Epidermal melanocyte (primary cell): ENCODE measurements at regions not wholly inside any gene's neighbourhood (a gene's known extent, or its start where the extent isn't known, plus 50 kb on each side); places are given as distances from the start of the nearest gene placed in this dataset.
A peak's percentile ranks its signal among the peaks of the same experiment; 100 is the strongest.

ENCODE experiments used
- DNase-seq: peaks from one replicate; pipeline ENCODE4 v3.0.0; 2011; ENCODE audit warnings: low spot score; ENCODE audit not compliant: insufficient read length

DNA sequence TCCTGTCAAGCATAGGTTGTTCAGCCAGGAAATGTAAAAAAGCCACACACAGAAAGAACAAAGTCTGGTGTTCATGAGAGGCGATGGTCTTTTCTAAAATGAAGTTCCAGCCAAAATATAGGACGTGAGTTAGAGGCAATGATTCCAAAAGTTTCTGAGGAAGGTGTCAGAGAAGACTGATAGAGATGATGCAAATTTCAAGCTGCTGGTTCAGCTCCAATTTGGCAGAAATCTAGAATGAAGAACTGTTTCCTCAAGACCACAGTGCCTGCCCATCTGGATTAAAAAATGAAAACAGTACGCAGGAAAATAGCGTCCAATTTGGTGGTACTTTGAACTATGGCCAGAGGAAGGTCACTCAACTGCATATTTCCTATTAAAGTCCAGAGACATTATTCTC lies 672.9 kb downstream of the SQOR start:
- no peak for DNase-seq

- no peak for DNase-seq
Measured at GRCh38 chr15:46309914-46310313, 675.1 kb downstream of the SQOR start.

DNA sequence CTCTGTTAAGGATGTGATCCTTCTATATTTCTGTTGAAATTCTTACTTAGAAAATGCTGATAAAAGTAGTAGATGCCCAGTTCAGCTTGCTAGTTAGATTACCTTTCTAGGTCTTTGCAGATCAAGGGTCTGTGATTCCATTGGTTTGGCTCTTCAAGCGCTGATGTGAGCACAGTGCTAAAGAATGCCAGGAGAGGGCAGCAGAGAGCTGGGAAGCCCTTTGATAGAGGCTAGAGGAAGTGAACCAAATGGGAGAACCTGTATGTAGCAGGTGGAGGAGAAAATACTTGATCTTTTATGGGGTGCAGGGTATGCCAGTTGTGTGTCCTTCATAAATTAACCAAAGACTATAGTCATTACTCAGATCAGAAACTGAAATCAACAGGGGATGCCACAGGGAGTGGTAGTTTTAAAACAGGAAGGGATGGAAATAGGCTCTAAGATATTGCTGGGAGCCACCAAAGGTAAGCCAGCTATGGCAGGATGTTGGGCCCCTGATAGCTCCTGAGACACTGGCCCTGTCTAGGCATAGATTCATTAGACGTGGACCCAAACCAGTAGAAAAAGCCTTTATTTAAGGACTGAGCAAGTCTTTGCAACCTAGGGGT lies 677.4 kb downstream of the SQOR start:
- no peak for DNase-seq

GRCh38 chr15:46315434-46315833 lies 680.6 kb downstream of the SQOR start:
- DNase-seq, result no peak

- no peak for DNase-seq
Measured at GRCh38 chr15:46316024-46316423, 681.2 kb downstream of the SQOR start.

- no peak for DNase-seq
Measured at GRCh38 chr15:46317029-46317428, 682.2 kb downstream of the SQOR start.

DNA sequence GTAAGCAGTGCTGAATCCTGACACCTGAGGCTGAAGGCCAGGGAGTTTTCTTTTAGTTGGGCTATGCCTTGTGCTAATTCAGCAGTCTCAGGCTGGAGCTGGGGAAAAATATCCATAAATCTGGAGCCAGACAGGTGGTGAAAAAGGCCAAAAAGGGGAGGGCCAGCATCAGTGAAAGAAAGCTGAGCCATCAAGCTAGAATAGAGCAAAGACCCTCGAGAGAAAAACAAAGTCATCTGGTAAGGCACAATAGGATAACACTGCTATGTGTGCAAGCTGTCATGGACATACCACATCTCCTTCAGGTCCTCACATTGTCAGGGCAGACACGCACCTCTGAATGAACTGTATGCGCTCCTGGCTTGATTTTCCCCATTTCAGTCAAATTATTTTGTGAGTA lies 687.9 kb downstream of the SQOR start:
- no peak for DNase-seq

GRCh38 chr15:46326173-46326572 lies 691.3 kb downstream of the SQOR start:
- no peak for DNase-seq

- no peak for DNase-seq
Measured at GRCh38 chr15:46328821-46329220, 694.0 kb downstream of the SQOR start.

- no peak for DNase-seq
Measured at GRCh38 chr15:46329876-46330275, 695.0 kb downstream of the SQOR start.

GRCh38 chr15:46331546-46331945 lies 696.7 kb downstream of the SQOR start:
- no peak for DNase-seq

- no peak for DNase-seq
Measured at GRCh38 chr15:46343196-46343935, 708.5 kb downstream of the SQOR start.

DNA sequence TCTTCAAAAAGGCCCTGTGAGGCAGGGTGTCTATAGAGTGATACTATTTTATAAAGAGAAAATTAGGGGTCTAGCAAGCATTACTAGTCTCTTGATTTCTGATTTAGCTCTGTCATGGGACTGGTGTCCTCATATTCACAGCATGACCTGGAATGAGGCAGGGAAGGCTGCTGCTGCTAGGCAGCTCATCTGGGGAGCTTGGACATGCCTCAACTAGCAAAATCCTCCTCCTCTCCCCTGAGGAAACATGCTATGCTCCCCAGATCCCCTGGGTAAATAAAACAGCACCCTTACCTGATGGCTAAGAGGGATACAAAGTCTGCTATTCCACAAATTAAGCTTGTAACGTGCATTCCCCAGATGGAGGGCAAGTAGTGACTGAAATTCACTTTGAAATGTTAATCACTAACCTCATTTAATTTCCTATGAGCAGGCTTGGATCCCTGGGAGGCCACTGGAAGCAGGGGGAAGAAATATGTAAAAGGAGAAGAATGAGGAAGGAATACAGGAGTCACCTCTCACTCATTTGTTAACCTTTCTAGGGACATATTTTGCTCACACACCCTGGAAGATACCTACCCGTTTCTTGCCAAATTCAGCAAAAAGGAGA lies 709.4 kb downstream of the SQOR start:
- DNase-seq, result no peak

DNA sequence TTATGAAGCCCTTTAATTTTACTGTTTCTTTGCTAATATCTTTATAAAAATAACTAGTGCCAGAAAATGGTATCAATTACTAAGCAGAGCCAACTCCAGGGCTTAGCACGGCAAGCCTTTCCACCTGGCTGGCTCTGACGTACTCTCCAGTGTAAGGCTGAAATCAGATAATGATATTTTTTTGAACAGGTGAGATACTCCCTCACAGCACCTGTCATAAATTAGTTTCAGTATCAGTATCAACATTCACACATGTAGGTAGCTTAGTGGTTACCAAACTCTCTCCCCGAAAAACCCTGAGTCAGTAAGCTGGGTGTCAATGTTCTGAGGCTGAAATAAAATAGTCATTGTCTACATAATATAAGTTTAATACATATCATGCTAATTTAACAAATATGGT lies 710.1 kb downstream of the SQOR start:
- no peak for DNase-seq

- DNase-seq, result no peak
Measured at GRCh38 chr15:46354443-46354842, 719.6 kb downstream of the SQOR start.

- DNase-seq, result peak; percentile 21
Measured at GRCh38 chr15:46365572-46365971, 730.7 kb downstream of the SQOR start.

DNA sequence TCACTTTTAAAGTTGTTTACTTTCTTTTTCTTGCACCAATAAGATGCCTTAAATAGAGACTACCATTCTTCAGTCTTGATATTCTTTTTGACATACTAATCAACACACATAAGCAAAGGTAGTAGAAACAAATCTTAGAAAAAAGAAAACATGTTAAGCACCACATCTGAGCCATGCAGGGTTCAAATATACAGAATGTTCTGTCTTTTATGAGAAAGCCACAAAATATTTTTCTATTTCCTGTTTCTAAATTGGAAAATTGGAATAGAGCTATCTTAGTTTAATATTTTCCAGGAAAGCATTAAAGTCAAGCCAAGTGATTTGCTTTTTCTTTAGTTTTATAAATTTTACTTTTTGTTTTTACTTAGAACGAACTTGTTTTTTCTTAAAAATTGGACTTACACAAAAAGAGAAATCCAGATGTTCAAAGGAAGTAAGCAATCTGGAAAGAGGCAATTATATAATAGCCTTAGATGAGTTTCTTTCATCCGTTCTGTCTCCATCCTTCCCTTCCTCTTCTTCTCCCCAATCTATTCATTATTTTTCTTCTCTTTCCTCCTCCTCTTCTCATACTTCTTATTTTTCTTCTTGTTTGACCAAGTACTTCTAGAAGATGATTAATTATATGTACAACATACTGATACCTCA lies 731.7 kb downstream of the SQOR start:
- no peak for DNase-seq

- no peak for DNase-seq
Measured at GRCh38 chr15:46383978-46384377, 749.1 kb downstream of the SQOR start.

DNA sequence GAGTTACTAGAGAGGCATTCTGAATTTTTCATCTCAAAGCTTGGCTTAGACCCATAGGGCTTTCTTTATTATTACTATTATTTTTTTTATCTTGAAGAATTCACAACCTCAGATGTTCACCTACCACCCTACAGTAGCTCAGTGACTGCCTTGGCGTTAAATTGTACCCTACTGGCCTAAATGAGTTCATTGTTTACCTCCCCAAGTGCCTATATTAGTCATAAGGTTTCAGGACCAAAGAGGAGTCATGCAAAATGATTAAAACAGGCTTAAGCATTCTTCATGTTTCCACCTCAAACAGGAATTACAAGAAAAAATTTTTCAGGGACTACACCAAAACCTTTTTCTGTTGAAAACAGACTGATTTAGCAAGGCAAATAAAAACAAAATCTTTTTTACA lies 751.5 kb downstream of the SQOR start:
- no peak for DNase-seq

DNA sequence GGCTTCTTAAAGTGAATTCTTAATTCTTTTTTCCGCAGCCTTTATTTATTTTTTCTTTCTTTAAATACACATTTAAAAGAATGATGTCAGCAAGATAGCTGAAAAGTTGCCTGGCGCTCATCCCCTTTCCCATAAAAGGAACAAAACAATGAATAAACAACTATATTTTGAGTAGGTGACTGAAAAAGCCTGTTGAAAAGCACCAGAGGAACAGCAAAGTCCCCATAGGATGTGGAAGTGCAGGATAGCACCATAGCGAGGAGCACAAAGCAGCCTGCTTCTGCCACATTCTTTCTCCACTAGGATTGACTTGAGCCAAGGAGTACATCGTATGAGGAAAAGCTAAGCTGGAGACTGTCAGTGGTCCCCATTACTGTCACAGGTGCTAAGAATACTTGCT lies 754.9 kb downstream of the SQOR start:
- DNase-seq, result no peak

DNA sequence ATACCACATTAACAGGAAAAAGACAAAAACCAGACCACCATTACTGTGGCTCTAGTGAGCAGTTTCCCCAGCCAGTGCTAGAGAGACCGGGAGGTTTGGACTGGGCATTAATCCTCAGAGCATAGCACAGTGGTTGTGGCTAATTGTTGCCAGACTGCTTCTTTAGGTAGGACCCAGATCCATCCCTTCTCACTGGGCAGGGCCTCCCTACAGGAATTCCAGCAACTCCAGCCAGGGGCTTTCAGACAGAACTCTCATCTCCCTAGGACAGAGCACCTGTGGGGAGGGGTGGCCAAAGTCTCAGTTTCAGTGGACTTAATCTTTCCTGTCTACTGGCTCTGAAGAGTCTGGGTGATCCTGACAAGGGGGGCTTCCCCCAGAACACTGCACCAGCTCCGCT lies 759.6 kb downstream of the SQOR start:
- DNase-seq, result no peak

DNA sequence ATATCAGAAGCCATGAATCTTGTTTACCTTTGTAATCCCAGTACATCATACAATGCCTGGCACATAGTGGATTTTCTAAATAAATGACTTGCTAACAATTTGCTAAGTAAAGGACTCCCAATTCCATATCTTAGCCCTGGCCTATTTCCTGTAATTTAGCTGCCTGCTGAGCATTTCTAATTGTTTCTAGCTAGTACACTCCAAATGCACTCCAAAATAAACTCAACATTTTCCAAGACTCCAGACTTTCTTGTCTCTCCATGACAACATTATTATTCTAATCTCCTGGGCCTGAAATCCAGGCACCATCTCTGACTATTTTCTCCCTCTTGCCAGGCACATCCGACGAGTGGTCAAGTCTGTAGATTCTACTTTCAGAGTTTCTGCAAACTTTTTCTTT lies 773.5 kb downstream of the SQOR start:
- no peak for DNase-seq
